ENCODE measurements at regions not wholly inside any gene's neighbourhood (a gene's known extent, or its start where the extent isn't known, plus 50 kb on each side); places are given as distances from the start of the nearest gene placed in this dataset.

DNA sequence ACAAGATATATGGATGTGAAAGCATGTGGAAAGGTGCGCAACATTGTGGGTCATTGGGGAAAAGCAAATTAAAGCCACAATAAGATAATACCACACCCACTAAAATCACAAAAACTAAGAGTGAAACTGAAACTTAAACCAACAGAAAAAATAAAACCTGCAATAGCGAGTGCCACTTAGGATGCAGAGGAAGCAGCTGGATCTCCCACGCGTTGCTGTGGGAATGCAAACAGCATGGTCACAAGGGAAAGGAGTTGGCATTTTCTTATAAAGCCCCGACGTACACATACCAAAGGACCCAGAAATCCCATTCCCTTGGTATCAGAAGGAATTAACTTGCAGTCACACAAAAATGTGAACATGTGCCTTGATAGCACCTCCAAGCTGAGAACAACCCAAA is 712.0 kb downstream of the TBC1D22A start:
- TF ChIP-seq RAD21 (IDR thresholded peaks at IDR 0.05; ENCODE audit: low read length) (no peak), MAZ (IDR thresholded peaks at IDR 0.05; ENCODE audit: borderline replicate concordance, low read depth, low read length) (no peak), RCOR1 (IDR thresholded peaks at IDR 0.05; ENCODE audit: insufficient replicate concordance, low read length) (no peak), MXI1 (IDR thresholded peaks at IDR 0.05; ENCODE audit: borderline replicate concordance, low read depth, low read length) (no peak), CEBPB (IDR thresholded peaks at IDR 0.05; ENCODE audit: low read depth, low read length) (no peak), POLR2A (IDR thresholded peaks at IDR 0.05; ENCODE audit: low read depth, low read length) (no peak), NFE2L2 (IDR thresholded peaks at IDR 0.05; ENCODE audit: low read depth, low read length) (no peak)
- TF ChIP-seq, protein P1, sequence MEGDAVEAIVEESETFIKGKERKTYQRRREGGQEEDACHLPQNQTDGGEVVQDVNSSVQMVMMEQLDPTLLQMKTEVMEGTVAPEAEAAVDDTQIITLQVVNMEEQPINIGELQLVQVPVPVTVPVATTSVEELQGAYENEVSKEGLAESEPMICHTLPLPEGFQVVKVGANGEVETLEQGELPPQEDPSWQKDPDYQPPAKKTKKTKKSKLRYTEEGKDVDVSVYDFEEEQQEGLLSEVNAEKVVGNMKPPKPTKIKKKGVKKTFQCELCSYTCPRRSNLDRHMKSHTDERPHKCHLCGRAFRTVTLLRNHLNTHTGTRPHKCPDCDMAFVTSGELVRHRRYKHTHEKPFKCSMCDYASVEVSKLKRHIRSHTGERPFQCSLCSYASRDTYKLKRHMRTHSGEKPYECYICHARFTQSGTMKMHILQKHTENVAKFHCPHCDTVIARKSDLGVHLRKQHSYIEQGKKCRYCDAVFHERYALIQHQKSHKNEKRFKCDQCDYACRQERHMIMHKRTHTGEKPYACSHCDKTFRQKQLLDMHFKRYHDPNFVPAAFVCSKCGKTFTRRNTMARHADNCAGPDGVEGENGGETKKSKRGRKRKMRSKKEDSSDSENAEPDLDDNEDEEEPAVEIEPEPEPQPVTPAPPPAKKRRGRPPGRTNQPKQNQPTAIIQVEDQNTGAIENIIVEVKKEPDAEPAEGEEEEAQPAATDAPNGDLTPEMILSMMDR (conservative IDR thresholded peaks at IDR 0.05; ENCODE audit: low read depth, low read length), result no peak

Measured in IMR-90 (cell line).